Keratinocyte (primary cell): ENCODE measurements at regions not wholly inside any gene's neighbourhood (a gene's known extent, or its start where the extent isn't known, plus 50 kb on each side); places are given as distances from the start of the nearest gene placed in this dataset.

Source experiments
- DNase-seq: peaks from one replicate; pipeline ENCODE4 v3.0.0-alpha.2; 2011; ENCODE audit warnings: low read depth, missing footprints, low spot score
- FAIRE-seq: peaks from 2 replicates; lab custom pipeline; 2011; peaks lifted over from hg19 to GRCh38; lab: Jason Lieb, UNC
- H2AFZ ChIP-seq: 2 replicates; pipeline ENCODE4 v1.6.0; 2012; ENCODE audit warnings: low read length, control low read depth, inconsistent platforms; ENCODE audit not compliant: control insufficient read depth
- H3K27ac ChIP-seq: 2 replicates; pipeline ENCODE4 v1.5.1; 2011; ENCODE audit warnings: low read length; ENCODE audit not compliant: control insufficient read depth, insufficient read depth
- H3K27me3 ChIP-seq: 3 replicates; pipeline ENCODE4 v1.6.0; 2011; ENCODE audit warnings: low read length; ENCODE audit not compliant: control insufficient read depth, insufficient read depth; ENCODE audit errors: extremely low read depth
- H3K36me3 ChIP-seq, 2 experiments: 2 replicates in 1 of 2; 3 replicates in 1 of 2; pipeline ENCODE4 v1.5.1; 2011; ENCODE audit warnings: low read length in 2 of 2, mild to moderate bottlenecking in 1 of 2; ENCODE audit not compliant: control insufficient read depth in 2 of 2, insufficient read depth in 2 of 2; ENCODE audit errors: extremely low read depth in 1 of 2
- H3K4me1 ChIP-seq: 3 replicates; pipeline ENCODE4 v1.5.1; 2011; ENCODE audit warnings: low read length; ENCODE audit not compliant: control insufficient read depth, insufficient read depth; ENCODE audit errors: extremely low read depth
- H3K4me2 ChIP-seq: 3 replicates; pipeline ENCODE4 v1.6.0; 2011; ENCODE audit warnings: low read depth, low read length; ENCODE audit not compliant: control insufficient read depth, insufficient read depth; ENCODE audit errors: extremely low read depth
- H3K4me3 ChIP-seq, 3 experiments: fragments of 200-600 bp in 1 of 3; sonication (generic) in 1 of 3; 2 replicates in 2 of 3; 3 replicates in 1 of 3; pipeline ENCODE4 v1.5.1; 2011 to 2016; ENCODE audit warnings: low read length in 3 of 3, mild to moderate bottlenecking in 3 of 3, control low read depth in 2 of 3, inconsistent platforms in 1 of 3, low read depth in 1 of 3, mixed read lengths in 1 of 3, mixed run types in 1 of 3, moderate library complexity in 1 of 3; ENCODE audit not compliant: control insufficient read depth in 2 of 3, insufficient read depth in 2 of 3; ENCODE audit errors: extremely low read depth in 1 of 3
- H3K79me2 ChIP-seq: 2 replicates; pipeline ENCODE4 v1.6.0; 2012; ENCODE audit warnings: low read length; ENCODE audit not compliant: control insufficient read depth, insufficient read depth
- H3K9ac ChIP-seq: 3 replicates; pipeline ENCODE4 v1.6.0; 2011; ENCODE audit warnings: low read length; ENCODE audit not compliant: control insufficient read depth, insufficient read depth; ENCODE audit errors: extremely low read depth
- H3K9me1 ChIP-seq: 3 replicates; pipeline ENCODE4 v1.6.0; 2011; ENCODE audit warnings: low read length; ENCODE audit not compliant: control insufficient read depth, insufficient read depth; ENCODE audit errors: extremely low read depth
- H3K9me3 ChIP-seq: 2 replicates; pipeline ENCODE4 v1.5.1; 2012; ENCODE audit warnings: low read depth, low read length; ENCODE audit not compliant: control insufficient read depth
- H4K20me1 ChIP-seq: 3 replicates; pipeline ENCODE4 v1.6.0; 2011; ENCODE audit warnings: low read length; ENCODE audit not compliant: control insufficient read depth, insufficient read depth; ENCODE audit errors: extremely low read depth
- EZH2 ChIP-seq: IDR thresholded peaks from one replicate; pipeline ENCODE4 v1.6.1; 2012; ENCODE audit warnings: inconsistent platforms, mild to moderate bottlenecking, low read length, moderate library complexity
- dilution Hi-C: fragments of 300-500 bp; cut with MboI; formaldehyde crosslinking; loops from one replicate; pipeline ENCODE4 v1.7.0; 2020; ENCODE audit warnings: low sequenced_read_pairs; ENCODE audit not compliant: extremely low pct_ligation_motif_present
- TF ChIP-seq, protein P1 (sequence below), 3 experiments: IDR thresholded peaks in 1 of 3; conservative IDR thresholded peaks in 1 of 3; optimal IDR thresholded peaks in 1 of 3; 2 replicates in 2 of 3; 3 replicates in 1 of 3; pipeline versions ENCODE3 to v1.5.1; 2011; ENCODE audit warnings: low read length in 3 of 3, mild to moderate bottlenecking in 3 of 3, moderate library complexity in 2 of 3, control low read depth in 1 of 3, inconsistent platforms in 1 of 3; ENCODE audit not compliant: insufficient read depth in 2 of 3; ENCODE audit errors: extremely low read depth in 1 of 3

DNA sequence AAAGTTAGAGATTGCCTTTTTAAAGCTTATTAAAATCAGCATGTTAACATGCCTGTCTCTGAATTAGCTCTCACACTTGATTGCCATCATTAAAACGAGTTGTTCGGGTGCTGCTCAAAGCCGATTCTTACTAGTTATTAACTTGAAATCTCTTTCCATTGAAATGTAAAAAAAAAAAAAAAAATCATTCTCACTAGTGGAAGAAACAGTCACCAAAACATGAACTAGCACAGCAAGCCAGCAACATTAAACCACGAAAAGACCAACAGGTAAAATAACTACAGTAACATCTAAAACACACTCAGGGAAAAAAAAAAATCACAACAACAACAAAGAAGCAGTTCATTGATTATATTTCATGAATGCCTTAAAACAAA is 264.5 kb downstream of the MEIS1 start:
- TF ChIP-seq, protein P1, sequence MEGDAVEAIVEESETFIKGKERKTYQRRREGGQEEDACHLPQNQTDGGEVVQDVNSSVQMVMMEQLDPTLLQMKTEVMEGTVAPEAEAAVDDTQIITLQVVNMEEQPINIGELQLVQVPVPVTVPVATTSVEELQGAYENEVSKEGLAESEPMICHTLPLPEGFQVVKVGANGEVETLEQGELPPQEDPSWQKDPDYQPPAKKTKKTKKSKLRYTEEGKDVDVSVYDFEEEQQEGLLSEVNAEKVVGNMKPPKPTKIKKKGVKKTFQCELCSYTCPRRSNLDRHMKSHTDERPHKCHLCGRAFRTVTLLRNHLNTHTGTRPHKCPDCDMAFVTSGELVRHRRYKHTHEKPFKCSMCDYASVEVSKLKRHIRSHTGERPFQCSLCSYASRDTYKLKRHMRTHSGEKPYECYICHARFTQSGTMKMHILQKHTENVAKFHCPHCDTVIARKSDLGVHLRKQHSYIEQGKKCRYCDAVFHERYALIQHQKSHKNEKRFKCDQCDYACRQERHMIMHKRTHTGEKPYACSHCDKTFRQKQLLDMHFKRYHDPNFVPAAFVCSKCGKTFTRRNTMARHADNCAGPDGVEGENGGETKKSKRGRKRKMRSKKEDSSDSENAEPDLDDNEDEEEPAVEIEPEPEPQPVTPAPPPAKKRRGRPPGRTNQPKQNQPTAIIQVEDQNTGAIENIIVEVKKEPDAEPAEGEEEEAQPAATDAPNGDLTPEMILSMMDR (optimal IDR thresholded peaks at IDR 0.05 in 1 of 3, IDR thresholded peaks at IDR 0.05 in 1 of 3, conservative IDR thresholded peaks at IDR 0.05 in 1 of 3; ENCODE audit: extremely low read depth in 1 of 3, insufficient read depth in 2 of 3, low read length in 3 of 3): no peak
- no peak for TF ChIP-seq EZH2
- Histone ChIP-seq H3K27ac (no peak overlapping the region), H3K4me1 (no peaks in the 10 kb centered on the region), H3K9me1 (no peaks in the 10 kb centered on the region), H3K27me3 (no peaks in the 10 kb centered on the region), H3K36me3 (no peaks in the 10 kb centered on the region), H3K9me3 (no peaks in the 10 kb centered on the region), H2AFZ (no peak overlapping the region), H3K4me3 (no peak overlapping the region), H3K9ac (no peak overlapping the region), H3K79me2 (no peaks in the 10 kb centered on the region), H3K4me2 (no peak overlapping the region), H4K20me1 (no peaks in the 10 kb centered on the region)
- dilution Hi-C loops: no loop called here
- DNase-seq (no peak), FAIRE-seq (no peak)

DNA sequence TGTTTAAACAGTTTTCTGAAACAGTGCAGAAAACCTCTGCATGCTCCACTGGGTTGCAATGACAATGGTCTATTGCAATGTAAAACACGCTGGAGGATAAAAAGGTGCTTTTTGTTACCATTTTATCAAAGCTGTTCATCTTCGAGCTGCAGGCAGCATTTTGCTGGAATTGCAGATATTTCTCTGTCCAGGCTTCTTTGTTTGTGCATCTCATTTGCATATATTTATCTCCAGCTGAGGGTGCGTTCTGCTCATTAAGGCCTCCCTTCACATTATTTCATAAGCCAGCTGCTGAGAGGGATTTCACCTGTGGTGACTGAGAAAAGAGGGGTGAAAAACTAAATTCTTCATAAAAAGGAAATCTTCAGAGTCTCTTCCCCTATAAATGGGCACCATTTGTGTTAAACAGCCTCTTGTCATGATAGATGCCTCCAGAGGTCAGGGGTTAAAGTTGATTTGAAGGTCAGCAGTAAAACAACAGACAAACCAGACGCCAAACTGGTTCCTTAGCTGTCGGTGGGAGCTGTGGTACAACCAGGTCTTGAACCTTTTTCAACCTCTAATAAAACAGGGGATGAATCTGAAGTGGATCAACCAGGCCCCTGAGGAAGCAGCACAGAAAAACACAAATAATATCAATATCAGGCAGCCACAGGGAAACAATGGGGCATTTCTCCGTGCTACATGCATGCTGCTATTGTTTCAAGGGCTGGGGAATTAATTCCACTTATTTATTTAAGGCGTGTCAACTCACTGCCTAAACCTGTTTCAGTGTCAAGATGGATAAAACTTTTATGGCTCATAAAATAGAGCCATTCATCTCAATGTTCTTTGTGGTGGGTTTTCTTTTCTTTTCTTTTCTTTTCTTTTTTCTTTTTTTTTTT is 265.1 kb downstream of the MEIS1 start:
- H3K4me3 ChIP-seq: no peak overlapping the region
- no peak overlapping the region for H3K27ac ChIP-seq
- no peak overlapping the region for H2AFZ ChIP-seq
- H3K27me3 ChIP-seq: no peaks in the 10 kb centered on the region
- no peaks in the 10 kb centered on the region for H3K79me2 ChIP-seq
- DNase-seq (no peak), FAIRE-seq (no peak)
- no peaks in the 10 kb centered on the region for H4K20me1 ChIP-seq
- no peak overlapping the region for H3K4me2 ChIP-seq
- no peak overlapping the region for H3K9ac ChIP-seq
- H3K9me3 ChIP-seq: no peaks in the 10 kb centered on the region
- TF ChIP-seq, protein P1 (optimal IDR thresholded peaks at IDR 0.05 in 1 of 3, IDR thresholded peaks at IDR 0.05 in 1 of 3, conservative IDR thresholded peaks at IDR 0.05 in 1 of 3; ENCODE audit: extremely low read depth in 1 of 3, insufficient read depth in 2 of 3, low read length in 3 of 3): no peak
- TF ChIP-seq EZH2: no peak
- H3K4me1 ChIP-seq: no peaks in the 10 kb centered on the region
- dilution Hi-C loops: no loop called here
- H3K9me1 ChIP-seq: no peaks in the 10 kb centered on the region
- H3K36me3 ChIP-seq: no peaks in the 10 kb centered on the region
